ENCODE measurements at regions not wholly inside any gene's neighbourhood (a gene's known extent, or its start where the extent isn't known, plus 50 kb on each side); places are given as distances from the start of the nearest gene placed in this dataset.

DNA sequence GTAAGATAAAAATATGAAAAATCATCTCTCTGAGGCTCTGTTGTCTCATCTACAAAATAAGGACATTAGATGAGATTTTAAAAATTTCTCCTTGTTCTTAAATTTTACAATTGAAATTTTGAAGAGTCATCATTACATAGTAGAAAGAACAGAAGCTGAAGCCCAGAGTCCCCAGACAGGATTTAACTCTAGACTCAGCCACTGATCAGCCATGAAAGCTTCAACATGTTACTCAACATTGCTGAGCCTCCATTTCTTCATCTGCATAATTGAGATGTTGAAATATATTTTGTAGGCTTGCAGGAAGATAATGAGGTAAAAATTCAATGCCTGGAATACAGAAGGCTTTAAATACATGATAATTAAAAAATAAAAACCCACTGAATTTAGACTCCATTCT, 633.3 kb downstream of the LMO4 start:
- TF ChIP-seq, protein P1, sequence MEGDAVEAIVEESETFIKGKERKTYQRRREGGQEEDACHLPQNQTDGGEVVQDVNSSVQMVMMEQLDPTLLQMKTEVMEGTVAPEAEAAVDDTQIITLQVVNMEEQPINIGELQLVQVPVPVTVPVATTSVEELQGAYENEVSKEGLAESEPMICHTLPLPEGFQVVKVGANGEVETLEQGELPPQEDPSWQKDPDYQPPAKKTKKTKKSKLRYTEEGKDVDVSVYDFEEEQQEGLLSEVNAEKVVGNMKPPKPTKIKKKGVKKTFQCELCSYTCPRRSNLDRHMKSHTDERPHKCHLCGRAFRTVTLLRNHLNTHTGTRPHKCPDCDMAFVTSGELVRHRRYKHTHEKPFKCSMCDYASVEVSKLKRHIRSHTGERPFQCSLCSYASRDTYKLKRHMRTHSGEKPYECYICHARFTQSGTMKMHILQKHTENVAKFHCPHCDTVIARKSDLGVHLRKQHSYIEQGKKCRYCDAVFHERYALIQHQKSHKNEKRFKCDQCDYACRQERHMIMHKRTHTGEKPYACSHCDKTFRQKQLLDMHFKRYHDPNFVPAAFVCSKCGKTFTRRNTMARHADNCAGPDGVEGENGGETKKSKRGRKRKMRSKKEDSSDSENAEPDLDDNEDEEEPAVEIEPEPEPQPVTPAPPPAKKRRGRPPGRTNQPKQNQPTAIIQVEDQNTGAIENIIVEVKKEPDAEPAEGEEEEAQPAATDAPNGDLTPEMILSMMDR (IDR thresholded peaks at IDR 0.05), result no peak
- no peak for TF ChIP-seq POLR2A (IDR thresholded peaks at IDR 0.05)

Measured in body of pancreas (tissue), 4 donors.